OCI-LY1 (cell line): ENCODE measurements at regions not wholly inside any gene's neighbourhood (a gene's known extent, or its start where the extent isn't known, plus 50 kb on each side); places are given as distances from the start of the nearest gene placed in this dataset.

ENCODE experiments used
- EZH2 ChIP-seq: fragments of 200-600 bp; sonication (generic), shearing (Covaris generic); IDR thresholded peaks from 2 replicates; pipeline ENCODE4 v1.8.0; 2017; ENCODE audit warnings: borderline replicate concordance, mixed run types, mild to moderate bottlenecking, antibody characterized with exemption, low read length, moderate library complexity, mixed read lengths
- TF ChIP-seq, protein P1 (sequence below): fragments of 200-600 bp; sonication (generic), shearing (Covaris generic); IDR thresholded peaks from 2 replicates; pipeline ENCODE4 v1.5.1; 2017; ENCODE audit warnings: mild to moderate bottlenecking, antibody characterized with exemption, low read length, moderate library complexity, mixed read lengths

DNA sequence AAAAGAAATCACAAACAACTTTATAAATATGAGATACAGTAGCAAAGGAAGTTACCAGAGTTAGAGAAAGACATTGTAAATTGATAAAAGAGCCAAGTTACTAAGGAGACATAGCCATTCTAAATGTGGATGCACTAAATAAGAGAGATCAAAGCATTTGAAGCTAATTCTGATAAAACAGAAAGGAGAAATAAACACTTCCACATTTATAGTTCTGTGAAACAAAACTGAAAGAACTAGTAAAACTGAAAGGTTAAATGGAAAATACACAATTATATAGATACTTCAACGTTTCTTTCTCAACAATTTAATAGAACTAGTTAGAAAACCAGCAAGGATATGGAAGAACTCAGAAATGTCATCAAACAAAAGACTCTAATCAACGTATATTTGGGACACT, 309.0 kb upstream of the CDH2 start:
- TF ChIP-seq, protein P1, sequence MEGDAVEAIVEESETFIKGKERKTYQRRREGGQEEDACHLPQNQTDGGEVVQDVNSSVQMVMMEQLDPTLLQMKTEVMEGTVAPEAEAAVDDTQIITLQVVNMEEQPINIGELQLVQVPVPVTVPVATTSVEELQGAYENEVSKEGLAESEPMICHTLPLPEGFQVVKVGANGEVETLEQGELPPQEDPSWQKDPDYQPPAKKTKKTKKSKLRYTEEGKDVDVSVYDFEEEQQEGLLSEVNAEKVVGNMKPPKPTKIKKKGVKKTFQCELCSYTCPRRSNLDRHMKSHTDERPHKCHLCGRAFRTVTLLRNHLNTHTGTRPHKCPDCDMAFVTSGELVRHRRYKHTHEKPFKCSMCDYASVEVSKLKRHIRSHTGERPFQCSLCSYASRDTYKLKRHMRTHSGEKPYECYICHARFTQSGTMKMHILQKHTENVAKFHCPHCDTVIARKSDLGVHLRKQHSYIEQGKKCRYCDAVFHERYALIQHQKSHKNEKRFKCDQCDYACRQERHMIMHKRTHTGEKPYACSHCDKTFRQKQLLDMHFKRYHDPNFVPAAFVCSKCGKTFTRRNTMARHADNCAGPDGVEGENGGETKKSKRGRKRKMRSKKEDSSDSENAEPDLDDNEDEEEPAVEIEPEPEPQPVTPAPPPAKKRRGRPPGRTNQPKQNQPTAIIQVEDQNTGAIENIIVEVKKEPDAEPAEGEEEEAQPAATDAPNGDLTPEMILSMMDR, result no peak
- no peak for TF ChIP-seq EZH2
